ENCODE measurements at regions not wholly inside any gene's neighbourhood (a gene's known extent, or its start where the extent isn't known, plus 50 kb on each side); places are given as distances from the start of the nearest gene placed in this dataset.

DNA sequence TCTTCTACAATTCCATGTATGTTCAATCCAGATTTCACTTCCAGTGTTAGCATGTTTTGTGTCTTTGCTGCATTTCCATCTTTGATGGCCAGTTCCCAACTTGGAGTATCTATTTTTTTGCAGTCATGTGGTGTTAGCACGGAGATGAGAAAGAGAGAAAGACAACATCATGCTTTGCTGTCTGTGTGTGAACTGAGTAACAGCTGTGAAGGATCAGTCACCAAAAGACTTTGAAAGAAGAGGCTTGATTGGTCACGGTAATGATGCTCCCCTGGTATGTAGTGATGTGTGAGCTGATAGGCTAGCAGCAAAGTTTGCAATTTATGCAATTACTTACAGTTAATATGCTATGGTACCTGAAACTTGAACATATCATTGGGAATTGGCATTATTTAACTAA lies 731.3 kb upstream of the NRSN1 start:
- H3K27ac Mint-ChIP-seq = no peak overlapping the region
- no peaks in the 10 kb centered on the region for H3K36me3 ChIP-seq (ENCODE audit: control insufficient read depth in 2 of 2, extremely low read depth in 1 of 2, insufficient read depth in 1 of 2, low read length in 1 of 2)
- peaks cover 4 to 7% (median 4%) of the 10 kb centered on the region in 3 donors for H3K9me3 Mint-ChIP-seq
- no peaks in the 10 kb centered on the region for H3K4me1 Mint-ChIP-seq
- H3K4me3 Mint-ChIP-seq = no peak overlapping the region
- H3K27me3 Mint-ChIP-seq = peaks cover 0 to 3% of the 10 kb centered on the region in 2 donors
- ATAC-seq (replicated peaks in 1 of 4) = no peak
- ChIA-PET POLR2A (no interaction called here), CTCF (no interaction called here)
- no peak overlapping the region for H3K27ac ChIP-seq (ENCODE audit: low read length)
- DNase-seq = no peak
- no peaks in the 10 kb centered on the region for H3K4me1 ChIP-seq (ENCODE audit: control insufficient read depth in 1 of 2, extremely low read depth in 1 of 2, insufficient read depth in 2 of 2, low read length in 2 of 2)
- no peak overlapping the region for H3K4me3 ChIP-seq (ENCODE audit: control insufficient read depth in 1 of 2, extremely low read depth in 1 of 2, low read length in 1 of 2)
- H3K27me3 ChIP-seq (replicated peaks in 1 of 2; ENCODE audit: control insufficient read depth in 2 of 2, extremely low read depth in 1 of 2, insufficient read depth in 2 of 2, low read length in 1 of 2) = no peaks in the 10 kb centered on the region
- no peaks in the 10 kb centered on the region for H3K9me3 ChIP-seq
- WGBS (ENCODE audit: insufficient coverage) = no CpG with 5 or more reads among the region's 2 CpGs
- no peaks in the 10 kb centered on the region for H3K36me3 Mint-ChIP-seq

DNA sequence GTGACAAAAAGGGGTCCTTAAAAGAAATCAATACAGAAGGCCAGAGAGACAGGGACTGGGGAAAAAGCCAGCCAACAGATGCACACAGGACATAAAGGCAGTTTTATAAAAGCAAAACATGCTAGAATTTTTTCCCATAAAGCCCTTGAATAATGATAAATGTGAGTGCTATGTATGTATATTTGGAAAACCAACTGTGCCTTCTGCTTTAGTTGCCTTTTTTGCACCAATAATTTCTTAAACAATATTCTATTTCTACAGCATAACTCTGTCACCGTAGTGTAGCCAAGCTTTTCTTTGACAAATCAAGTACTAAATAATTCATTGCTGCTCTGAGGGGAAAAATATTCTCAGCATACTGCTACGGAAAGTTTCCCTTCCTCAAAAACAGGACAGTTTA lies 730.6 kb upstream of the NRSN1 start:
- H3K36me3 ChIP-seq (ENCODE audit: control insufficient read depth in 2 of 2, extremely low read depth in 1 of 2, insufficient read depth in 1 of 2, low read length in 1 of 2) = no peaks in the 10 kb centered on the region
- H3K27me3 ChIP-seq (replicated peaks in 1 of 2; ENCODE audit: control insufficient read depth in 2 of 2, extremely low read depth in 1 of 2, insufficient read depth in 2 of 2, low read length in 1 of 2) = no peaks in the 10 kb centered on the region
- no peak overlapping the region for H3K27ac Mint-ChIP-seq
- ATAC-seq (replicated peaks in 1 of 4) = no peak
- ChIA-PET CTCF (no interaction called here), POLR2A (no interaction called here)
- WGBS (ENCODE audit: insufficient coverage) = 83% methylated on average over 1 of the region's 2 CpGs
- H3K4me3 ChIP-seq (ENCODE audit: control insufficient read depth in 1 of 2, extremely low read depth in 1 of 2, low read length in 1 of 2) = no peak overlapping the region
- no peak overlapping the region for H3K4me3 Mint-ChIP-seq
- H3K36me3 Mint-ChIP-seq = no peaks in the 10 kb centered on the region
- H3K27me3 Mint-ChIP-seq = peaks cover 0 to 3% of the 10 kb centered on the region in 2 donors
- H3K4me1 ChIP-seq (ENCODE audit: control insufficient read depth in 1 of 2, extremely low read depth in 1 of 2, insufficient read depth in 2 of 2, low read length in 2 of 2) = no peaks in the 10 kb centered on the region
- H3K4me1 Mint-ChIP-seq = no peaks in the 10 kb centered on the region
- no peaks in the 10 kb centered on the region for H3K9me3 ChIP-seq
- no peak overlapping the region for H3K27ac ChIP-seq (ENCODE audit: low read length)
- no peak for DNase-seq
- peaks cover 3 to 4% (median 4%) of the 10 kb centered on the region in 3 donors for H3K9me3 Mint-ChIP-seq

DNA sequence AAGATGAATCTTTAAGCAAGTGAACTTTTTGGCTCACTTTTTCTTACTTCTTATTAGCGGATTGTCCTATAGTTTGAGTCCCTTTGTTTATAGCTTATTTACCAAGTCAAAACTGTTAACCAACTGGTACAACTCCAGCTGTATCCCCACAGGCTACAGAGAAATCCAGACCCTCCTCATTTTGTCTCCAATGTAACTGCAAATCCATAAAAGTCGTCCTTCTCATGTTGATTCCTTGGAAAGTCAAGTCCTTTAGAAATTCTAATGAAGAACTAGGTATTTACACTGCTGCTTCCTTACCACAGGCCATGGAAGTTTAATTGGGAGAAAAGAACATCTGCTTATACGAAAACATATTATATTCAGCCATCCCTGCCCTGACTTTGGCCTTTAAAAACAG lies 729.1 kb upstream of the NRSN1 start:
- Histone ChIP-seq H3K36me3 (ENCODE audit: control insufficient read depth in 2 of 2, extremely low read depth in 1 of 2, insufficient read depth in 1 of 2, low read length in 1 of 2) (no peaks in the 10 kb centered on the region), H3K4me1 (ENCODE audit: control insufficient read depth in 1 of 2, extremely low read depth in 1 of 2, insufficient read depth in 2 of 2, low read length in 2 of 2) (no peaks in the 10 kb centered on the region), H3K4me3 (ENCODE audit: control insufficient read depth in 1 of 2, extremely low read depth in 1 of 2, low read length in 1 of 2) (no peak overlapping the region), H3K9me3 (no peaks in the 10 kb centered on the region), H3K27ac (ENCODE audit: low read length) (no peak overlapping the region), H3K27me3 (replicated peaks in 1 of 2; ENCODE audit: control insufficient read depth in 2 of 2, extremely low read depth in 1 of 2, insufficient read depth in 2 of 2, low read length in 1 of 2) (no peaks in the 10 kb centered on the region)
- Mint-ChIP-seq H3K27me3 (peaks cover 0 to 6% of the 10 kb centered on the region in 2 donors), H3K4me3 (no peak overlapping the region), H3K9me3 (peaks cover 0 to 6% (median 3%) of the 10 kb centered on the region in 3 donors), H3K36me3 (no peaks in the 10 kb centered on the region), H3K4me1 (no peaks in the 10 kb centered on the region), H3K27ac (no peak overlapping the region)
- ATAC-seq (replicated peaks in 1 of 4) (no peak), DNase-seq (no peak)
- 100% methylated on average over 1 of the region's 3 CpGs for WGBS (ENCODE audit: insufficient coverage)
- POLR2A ChIA-PET = no interaction called here
- CTCF ChIA-PET = no interaction called here

DNA sequence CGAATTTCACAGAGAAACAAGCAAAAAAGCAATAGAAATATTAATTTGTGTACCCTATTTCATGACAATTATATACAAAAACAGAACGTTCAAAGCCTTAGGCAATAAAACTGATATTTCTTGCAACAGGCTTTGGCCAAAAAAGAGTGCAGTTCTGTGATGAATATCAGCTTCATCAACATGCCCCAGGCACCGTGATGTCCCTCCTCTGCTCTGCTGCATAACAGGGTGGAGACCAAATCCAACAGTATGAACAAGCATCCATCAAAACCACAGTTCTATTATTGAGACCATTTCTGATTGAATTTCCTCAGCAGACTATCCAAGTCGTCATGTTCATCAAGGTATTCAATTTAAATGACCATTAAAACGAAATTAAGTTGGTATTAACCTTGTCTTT lies 722.6 kb upstream of the NRSN1 start:
- no peak for DNase-seq
- Histone ChIP-seq H3K4me1 (ENCODE audit: control insufficient read depth in 1 of 2, extremely low read depth in 1 of 2, insufficient read depth in 2 of 2, low read length in 2 of 2) (no peaks in the 10 kb centered on the region), H3K27ac (ENCODE audit: low read length) (no peak overlapping the region), H3K9me3 (no peaks in the 10 kb centered on the region), H3K4me3 (ENCODE audit: control insufficient read depth in 1 of 2, extremely low read depth in 1 of 2, low read length in 1 of 2) (no peak overlapping the region), H3K27me3 (replicated peaks in 1 of 2; ENCODE audit: control insufficient read depth in 2 of 2, extremely low read depth in 1 of 2, insufficient read depth in 2 of 2, low read length in 1 of 2) (no peaks in the 10 kb centered on the region), H3K36me3 (ENCODE audit: control insufficient read depth in 2 of 2, extremely low read depth in 1 of 2, insufficient read depth in 1 of 2, low read length in 1 of 2) (no peaks in the 10 kb centered on the region)
- Mint-ChIP-seq H3K36me3 (no peaks in the 10 kb centered on the region), H3K4me1 (no peaks in the 10 kb centered on the region), H3K9me3 (peaks cover 0 to 8% (median 4%) of the 10 kb centered on the region in 3 donors), H3K27ac (no peak overlapping the region), H3K27me3 (peaks cover 0 to 3% of the 10 kb centered on the region in 2 donors), H3K4me3 (no peak overlapping the region)
- ATAC-seq (replicated peaks in 1 of 4) = no peak
- CTCF ChIA-PET = no interaction called here
- POLR2A ChIA-PET = no interaction called here
- 56% methylated on average over 4 of the region's 5 CpGs for WGBS (ENCODE audit: insufficient coverage)

DNA sequence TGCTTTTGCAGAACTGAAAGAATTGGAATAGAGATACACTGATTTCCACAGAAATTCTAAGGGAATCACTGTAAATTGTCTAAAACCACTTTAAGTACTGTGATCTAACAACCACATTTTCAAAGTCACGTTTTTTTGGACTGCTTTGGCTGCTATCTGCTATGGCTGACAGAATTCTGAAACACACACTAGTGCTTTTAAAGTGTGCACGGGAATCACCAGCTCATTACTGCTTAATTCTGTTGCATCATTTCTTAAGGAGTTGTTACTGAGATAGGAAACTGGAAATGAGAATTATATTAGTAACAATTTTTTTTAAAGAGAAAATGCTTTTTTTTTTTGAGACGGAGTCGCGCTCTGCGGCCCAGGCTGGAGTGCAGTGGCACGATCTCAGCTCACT lies 716.5 kb upstream of the NRSN1 start:
- H3K36me3 ChIP-seq (ENCODE audit: control insufficient read depth in 2 of 2, extremely low read depth in 1 of 2, insufficient read depth in 1 of 2, low read length in 1 of 2) = no peaks in the 10 kb centered on the region
- Mint-ChIP-seq H3K27ac (no peak overlapping the region), H3K9me3 (peaks cover 0 to 9% (median 4%) of the 10 kb centered on the region in 3 donors), H3K27me3 (no peaks in the 10 kb centered on the region), H3K4me1 (no peaks in the 10 kb centered on the region), H3K36me3 (no peaks in the 10 kb centered on the region), H3K4me3 (no peak overlapping the region)
- no peaks in the 10 kb centered on the region for H3K9me3 ChIP-seq
- DNase-seq (no peak), ATAC-seq (replicated peaks in 1 of 4) (no peak)
- no peaks in the 10 kb centered on the region for H3K27me3 ChIP-seq (replicated peaks in 1 of 2; ENCODE audit: control insufficient read depth in 2 of 2, extremely low read depth in 1 of 2, insufficient read depth in 2 of 2, low read length in 1 of 2)
- H3K4me3 ChIP-seq (ENCODE audit: control insufficient read depth in 1 of 2, extremely low read depth in 1 of 2, low read length in 1 of 2) = no peak overlapping the region
- ChIA-PET CTCF (no interaction called here), POLR2A (no interaction called here)
- WGBS (ENCODE audit: insufficient coverage) = 83% methylated on average over 5 of the region's 7 CpGs
- H3K27ac ChIP-seq (ENCODE audit: low read length) = no peak overlapping the region
- H3K4me1 ChIP-seq (ENCODE audit: control insufficient read depth in 1 of 2, extremely low read depth in 1 of 2, insufficient read depth in 2 of 2, low read length in 2 of 2) = no peaks in the 10 kb centered on the region

DNA sequence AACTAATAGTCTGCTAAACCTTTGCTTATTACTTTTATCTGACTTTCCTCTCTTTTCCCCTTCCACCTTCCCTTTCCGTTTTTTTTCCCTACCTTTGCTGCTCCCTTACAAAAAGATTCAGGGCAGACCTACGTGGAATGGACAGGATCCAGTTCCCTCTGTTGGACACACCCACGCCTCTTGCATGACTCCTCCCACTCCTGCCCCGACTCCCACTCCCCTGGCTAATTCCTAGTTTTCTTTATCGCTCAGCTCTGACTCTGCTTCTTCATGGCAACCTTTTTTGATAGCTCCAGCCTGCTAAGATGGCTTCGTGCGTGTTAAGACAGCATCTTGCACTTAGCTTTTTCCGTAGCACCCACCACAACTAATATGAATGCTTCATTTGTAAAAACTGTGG lies 715.6 kb upstream of the NRSN1 start:
- ChIA-PET CTCF (no interaction called here), POLR2A (no interaction called here)
- Histone ChIP-seq H3K4me3 (ENCODE audit: control insufficient read depth in 1 of 2, extremely low read depth in 1 of 2, low read length in 1 of 2) (no peak overlapping the region), H3K27ac (ENCODE audit: low read length) (no peak overlapping the region), H3K9me3 (no peaks in the 10 kb centered on the region), H3K4me1 (ENCODE audit: control insufficient read depth in 1 of 2, extremely low read depth in 1 of 2, insufficient read depth in 2 of 2, low read length in 2 of 2) (no peaks in the 10 kb centered on the region), H3K36me3 (ENCODE audit: control insufficient read depth in 2 of 2, extremely low read depth in 1 of 2, insufficient read depth in 1 of 2, low read length in 1 of 2) (no peaks in the 10 kb centered on the region), H3K27me3 (replicated peaks in 1 of 2; ENCODE audit: control insufficient read depth in 2 of 2, extremely low read depth in 1 of 2, insufficient read depth in 2 of 2, low read length in 1 of 2) (no peaks in the 10 kb centered on the region)
- Mint-ChIP-seq H3K36me3 (no peaks in the 10 kb centered on the region), H3K27ac (no peak overlapping the region), H3K27me3 (no peaks in the 10 kb centered on the region), H3K4me1 (no peaks in the 10 kb centered on the region), H3K9me3 (peaks cover 0 to 9% (median 4%) of the 10 kb centered on the region in 3 donors), H3K4me3 (no peak overlapping the region)
- DNase-seq = no peak
- ATAC-seq (replicated peaks in 1 of 4) = no peak
- 72% methylated on average over 5 of the region's 8 CpGs for WGBS (ENCODE audit: insufficient coverage)

DNA sequence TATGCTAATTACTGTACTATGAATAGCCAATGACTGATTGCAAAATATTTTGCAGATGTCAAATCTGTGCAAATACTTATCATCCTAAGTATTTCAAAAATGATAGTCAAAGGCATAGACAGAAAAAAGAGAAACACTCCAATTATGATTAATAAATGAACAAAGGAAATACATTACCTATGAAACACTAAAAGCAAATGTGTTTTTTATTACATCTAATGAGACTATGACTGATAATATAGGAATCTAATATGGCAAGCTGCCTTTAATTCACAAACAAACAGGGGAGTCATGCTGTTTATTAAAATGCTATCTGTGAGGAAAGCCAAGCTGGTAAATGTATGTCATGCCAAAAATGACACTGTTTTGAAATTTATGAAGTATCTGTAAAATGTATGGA lies 713.2 kb upstream of the NRSN1 start:
- DNase-seq (no peak), ATAC-seq (replicated peaks in 1 of 4) (no peak)
- H3K9me3 Mint-ChIP-seq = peaks cover 0 to 9% (median 4%) of the 10 kb centered on the region in 3 donors
- H3K36me3 Mint-ChIP-seq = no peaks in the 10 kb centered on the region
- H3K27ac Mint-ChIP-seq = no peak overlapping the region
- ChIA-PET POLR2A (no interaction called here), CTCF (no interaction called here)
- no peaks in the 10 kb centered on the region for H3K27me3 ChIP-seq (replicated peaks in 1 of 2; ENCODE audit: control insufficient read depth in 2 of 2, extremely low read depth in 1 of 2, insufficient read depth in 2 of 2, low read length in 1 of 2)
- H3K27ac ChIP-seq (ENCODE audit: low read length) = no peak overlapping the region
- no peaks in the 10 kb centered on the region for H3K27me3 Mint-ChIP-seq
- H3K36me3 ChIP-seq (ENCODE audit: control insufficient read depth in 2 of 2, extremely low read depth in 1 of 2, insufficient read depth in 1 of 2, low read length in 1 of 2) = no peaks in the 10 kb centered on the region
- no peak overlapping the region for H3K4me3 ChIP-seq (ENCODE audit: control insufficient read depth in 1 of 2, extremely low read depth in 1 of 2, low read length in 1 of 2)
- H3K4me3 Mint-ChIP-seq = no peak overlapping the region
- H3K9me3 ChIP-seq = no peaks in the 10 kb centered on the region
- no peaks in the 10 kb centered on the region for H3K4me1 Mint-ChIP-seq
- H3K4me1 ChIP-seq (ENCODE audit: control insufficient read depth in 1 of 2, extremely low read depth in 1 of 2, insufficient read depth in 2 of 2, low read length in 2 of 2) = no peaks in the 10 kb centered on the region

All from T-cell (primary cell).